ENCODE measurements at regions not wholly inside any gene's neighbourhood (a gene's known extent, or its start where the extent isn't known, plus 50 kb on each side); places are given as distances from the start of the nearest gene placed in this dataset.
A peak's percentile ranks its signal among the peaks of the same experiment; 100 is the strongest.

- intact Hi-C loops (cut with DNase I), result no loop called here
- H3K27ac ChIP-seq (ENCODE audit: low read depth in 2 of 2, low read length in 2 of 2), result no peak overlapping the region
Measured at GRCh38 chr7:16357474-16357873, 63.9 kb downstream of the CRPPA start.

GRCh38 chr7:16356301-16356958 is 64.9 kb downstream of the CRPPA start:
- no peaks in the 10 kb centered on the region for H3K36me3 ChIP-seq (ENCODE audit: control insufficient read depth in 2 of 3, insufficient read depth in 3 of 3, low read length in 3 of 3)
- H3K9me3 ChIP-seq (ENCODE audit: control insufficient read depth in 2 of 3, insufficient read depth in 1 of 3, low read length in 3 of 3), result no peaks in the 10 kb centered on the region
- DNase-seq, result peak in 1 of 5 donors; percentile 23
- H3K4me3 ChIP-seq (ENCODE audit: low read length in 3 of 3), result no peak overlapping the region
- H3K9ac ChIP-seq (ENCODE audit: low read length in 3 of 3), result no peak overlapping the region
- H3K4me1 ChIP-seq (ENCODE audit: control insufficient read depth in 2 of 3, insufficient read depth in 2 of 3, low read depth in 1 of 3, low read length in 3 of 3), result no peaks in the 10 kb centered on the region
- no peak for FAIRE-seq
- H3K27ac ChIP-seq (ENCODE audit: low read depth in 2 of 2, low read length in 2 of 2), result no peak overlapping the region
- intact Hi-C loops (cut with DNase I), result no loop called here
- no peaks in the 10 kb centered on the region for H3K27me3 ChIP-seq (ENCODE audit: control insufficient read depth, insufficient read depth, low read length)
- no peak for TF ChIP-seq CTCF (IDR thresholded peaks at IDR 0.05; ENCODE audit: borderline replicate concordance, extremely low read depth, insufficient read depth)

More at GRCh38 chr7:16357474-16357873, 63.9 kb downstream of the CRPPA start:
- no peak for TF ChIP-seq CTCF (IDR thresholded peaks at IDR 0.05; ENCODE audit: borderline replicate concordance, extremely low read depth, insufficient read depth)
- no peaks in the 10 kb centered on the region for H3K36me3 ChIP-seq (ENCODE audit: control insufficient read depth in 2 of 3, insufficient read depth in 3 of 3, low read length in 3 of 3)
- no peak for DNase-seq
- no peak overlapping the region for H3K9ac ChIP-seq (ENCODE audit: low read length in 3 of 3)
- H3K4me3 ChIP-seq (ENCODE audit: low read length in 3 of 3), result no peak overlapping the region
- no peaks in the 10 kb centered on the region for H3K9me3 ChIP-seq (ENCODE audit: control insufficient read depth in 2 of 3, insufficient read depth in 1 of 3, low read length in 3 of 3)
- H3K4me1 ChIP-seq (ENCODE audit: control insufficient read depth in 2 of 3, insufficient read depth in 2 of 3, low read depth in 1 of 3, low read length in 3 of 3), result no peaks in the 10 kb centered on the region
- no peak for FAIRE-seq
- H3K27me3 ChIP-seq (ENCODE audit: control insufficient read depth, insufficient read depth, low read length), result no peaks in the 10 kb centered on the region

DNA sequence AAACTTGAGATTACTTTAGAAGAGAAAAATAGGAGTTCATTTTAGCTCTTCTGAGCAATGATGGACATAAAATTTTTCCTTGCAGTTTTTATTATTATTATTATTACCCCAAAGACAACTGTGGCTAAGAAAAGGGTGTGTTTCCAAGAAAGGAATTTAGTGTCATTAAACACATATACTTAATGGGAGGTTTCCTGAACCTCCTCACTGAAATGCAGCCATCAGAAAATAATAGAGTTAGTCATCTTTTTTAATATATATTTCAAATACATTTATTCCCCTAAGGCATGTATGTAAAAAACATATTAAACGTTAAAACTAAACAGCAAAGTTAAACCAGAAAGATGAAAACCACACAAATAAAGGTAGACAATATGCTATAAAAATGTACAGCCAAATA is 66.8 kb downstream of the CRPPA start:
- intact Hi-C loops (cut with DNase I), result no loop called here
- Histone ChIP-seq H3K27me3 (ENCODE audit: control insufficient read depth, insufficient read depth, low read length) (no peaks in the 10 kb centered on the region), H3K9ac (ENCODE audit: low read length in 3 of 3) (no peak overlapping the region), H3K27ac (ENCODE audit: low read depth in 2 of 2, low read length in 2 of 2) (no peak overlapping the region), H3K4me1 (ENCODE audit: control insufficient read depth in 2 of 3, insufficient read depth in 2 of 3, low read depth in 1 of 3, low read length in 3 of 3) (no peaks in the 10 kb centered on the region), H3K36me3 (ENCODE audit: control insufficient read depth in 2 of 3, insufficient read depth in 3 of 3, low read length in 3 of 3) (no peaks in the 10 kb centered on the region), H3K9me3 (ENCODE audit: control insufficient read depth in 2 of 3, insufficient read depth in 1 of 3, low read length in 3 of 3) (peaks cover 0 to 2% (median 0%) of the 10 kb centered on the region in 3 donors), H3K4me3 (ENCODE audit: low read length in 3 of 3) (no peak overlapping the region)
- TF ChIP-seq CTCF (IDR thresholded peaks at IDR 0.05; ENCODE audit: borderline replicate concordance, extremely low read depth, insufficient read depth), result no peak
- DNase-seq, result no peak
- FAIRE-seq, result no peak

DNA sequence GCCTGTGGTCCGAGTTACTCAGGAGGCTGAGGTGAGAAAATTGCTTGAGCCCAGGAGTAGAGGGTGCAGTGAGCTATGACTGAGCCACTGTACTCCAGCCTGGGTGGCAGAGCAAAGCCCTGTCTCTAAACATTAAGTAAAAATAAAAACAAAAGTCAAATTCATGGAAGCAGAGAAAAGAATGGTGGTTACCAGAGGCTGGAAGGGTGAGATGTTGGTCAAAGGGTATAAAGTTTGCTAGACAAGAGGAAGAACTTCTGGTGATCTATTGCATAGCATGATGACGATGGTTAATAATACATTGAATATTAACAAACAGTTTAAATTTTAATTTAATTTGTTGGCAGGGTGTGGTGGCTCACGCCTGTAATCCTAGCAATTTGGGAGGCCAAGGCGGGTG is 68.1 kb downstream of the CRPPA start:
- Histone ChIP-seq H3K36me3 (ENCODE audit: control insufficient read depth in 2 of 3, insufficient read depth in 3 of 3, low read length in 3 of 3) (no peaks in the 10 kb centered on the region), H3K27ac (ENCODE audit: low read depth in 2 of 2, low read length in 2 of 2) (no peak overlapping the region), H3K27me3 (ENCODE audit: control insufficient read depth, insufficient read depth, low read length) (no peaks in the 10 kb centered on the region), H3K9ac (ENCODE audit: low read length in 3 of 3) (no peak overlapping the region), H3K4me3 (ENCODE audit: low read length in 3 of 3) (no peak overlapping the region), H3K4me1 (ENCODE audit: control insufficient read depth in 2 of 3, insufficient read depth in 2 of 3, low read depth in 1 of 3, low read length in 3 of 3) (no peaks in the 10 kb centered on the region), H3K9me3 (ENCODE audit: control insufficient read depth in 2 of 3, insufficient read depth in 1 of 3, low read length in 3 of 3) (peaks cover 0 to 5% (median 0%) of the 10 kb centered on the region in 3 donors)
- FAIRE-seq, result no peak
- DNase-seq, result no peak
- intact Hi-C loops (cut with DNase I), result no loop called here
- no peak for TF ChIP-seq CTCF (IDR thresholded peaks at IDR 0.05; ENCODE audit: borderline replicate concordance, extremely low read depth, insufficient read depth)

All from kidney (tissue), 13 donors.